IPS-NIHi11 (cell line): ENCODE measurements at regions not wholly inside any gene's neighbourhood (a gene's known extent, or its start where the extent isn't known, plus 50 kb on each side); places are given as distances from the start of the nearest gene placed in this dataset.

Experiments used
- DNase-seq: peaks from one replicate; pipeline ENCODE4 v3.0.0; 2012; ENCODE audit warnings: mixed read lengths, low spot score

GRCh38 chr7:106606120-106606519 lies 54.8 kb downstream of the CCDC71L start:
- no peak for DNase-seq

- DNase-seq = no peak
Observed at GRCh38 chr7:106604971-106605370, 56.0 kb downstream of the CCDC71L start.

- DNase-seq = no peak
Observed at GRCh38 chr7:106604303-106604924, 56.5 kb downstream of the CCDC71L start.

GRCh38 chr7:106603346-106603745 lies 57.6 kb downstream of the CCDC71L start:
- DNase-seq = no peak

- DNase-seq = no peak
Observed at GRCh38 chr7:106602062-106602461, 58.9 kb downstream of the CCDC71L start.

- no peak for DNase-seq
Observed at GRCh38 chr7:106600569-106601373, 60.2 kb downstream of the CCDC71L start.

- no peak for DNase-seq
Observed at GRCh38 chr7:106599343-106599698, 61.6 kb downstream of the CCDC71L start.

- peak; percentile 61 for DNase-seq
Observed at GRCh38 chr7:106598663-106599342, 62.2 kb downstream of the CCDC71L start.

GRCh38 chr7:106597751-106598546 lies 63.0 kb downstream of the CCDC71L start:
- DNase-seq = no peak

GRCh38 chr7:106597014-106597413 lies 63.9 kb downstream of the CCDC71L start:
- no peak for DNase-seq

GRCh38 chr7:106595922-106596321 lies 65.0 kb downstream of the CCDC71L start:
- no peak for DNase-seq

GRCh38 chr7:106593028-106593417 lies 67.9 kb downstream of the CCDC71L start:
- DNase-seq = no peak

GRCh38 chr7:106592282-106593027 lies 68.5 kb downstream of the CCDC71L start:
- DNase-seq = no peak

GRCh38 chr7:106591146-106591545 lies 69.8 kb downstream of the CCDC71L start:
- DNase-seq = no peak

GRCh38 chr7:106590209-106590816 lies 70.6 kb downstream of the CCDC71L start:
- DNase-seq = no peak

- DNase-seq = no peak
Observed at GRCh38 chr7:106589198-106589879, 71.6 kb downstream of the CCDC71L start.

GRCh38 chr7:106588422-106589197 lies 72.3 kb downstream of the CCDC71L start:
- no peak for DNase-seq

- no peak for DNase-seq
Observed at GRCh38 chr7:106584914-106585759, 75.8 kb downstream of the CCDC71L start.
